Activated CD8-positive, alpha-beta memory T cell treated with anti-CD3 and anti-CD28 coated beads, Interleukin-2, amount 10 ng/mL, durations not matched to agents 7 days and 5 days (primary cell): ENCODE measurements at regions not wholly inside any gene's neighbourhood (a gene's known extent, or its start where the extent isn't known, plus 50 kb on each side); places are given as distances from the start of the nearest gene placed in this dataset.

Source experiments
- ATAC-seq: fragments of 150-1000 bp; cut with Tn5 transposase; one replicate; pipeline ENCODE4 v1.10.0; 2021; ENCODE audit warnings: moderate library complexity
- CTCF ChIA-PET: fragments of 350-600 bp; sonication (Branson Sonifier 250); formaldehyde crosslinking; loops from one replicate; lab custom pipeline; 2021; ENCODE audit warnings: antibody characterized with exemption; lab: Charles Lee
- DNase-seq: peaks from one replicate; pipeline ENCODE4 v3.0.0-alpha.2; 2020
- H3K27ac Mint-ChIP-seq: one replicate; pipeline ENCODE4 v1.8.0; 2021; ENCODE audit warnings: mild to moderate bottlenecking, mixed read lengths
- H3K27me3 Mint-ChIP-seq: one replicate; pipeline ENCODE4 v1.8.0; 2021; ENCODE audit warnings: mixed read lengths
- H3K36me3 Mint-ChIP-seq: one replicate; pipeline ENCODE4 v1.8.0; 2021; ENCODE audit warnings: mild to moderate bottlenecking, mixed read lengths
- H3K4me1 Mint-ChIP-seq: one replicate; pipeline ENCODE4 v1.8.0; 2021; ENCODE audit warnings: mixed read lengths
- H3K4me3 Mint-ChIP-seq: one replicate; pipeline ENCODE4 v1.8.0; 2021; ENCODE audit warnings: mild to moderate bottlenecking, moderate library complexity, mixed read lengths
- H3K9me3 Mint-ChIP-seq: one replicate; pipeline ENCODE4 v1.8.0; 2022; ENCODE audit warnings: low read depth, mixed read lengths

DNA sequence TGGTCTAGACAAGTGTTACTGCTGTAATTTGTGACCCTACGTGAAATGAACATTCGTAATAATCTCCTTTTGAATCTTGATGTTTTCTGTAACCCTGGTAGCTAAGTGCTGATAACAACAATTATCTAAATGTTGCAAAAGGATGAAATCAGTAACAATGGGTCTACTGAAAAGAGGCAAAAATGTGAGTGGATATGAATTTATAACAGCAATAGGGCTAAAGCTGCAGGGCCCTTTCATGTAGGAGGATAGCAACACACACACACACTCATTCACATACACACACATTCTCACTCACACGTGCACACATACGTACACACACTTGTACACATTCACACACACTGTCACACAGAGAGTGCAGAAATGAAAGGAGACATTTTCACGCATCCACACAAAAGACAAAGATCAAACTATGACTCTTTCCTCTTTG lies 200.8 kb upstream of the NEBL start:
- DNase-seq = no peak
- ATAC-seq = no peak
- CTCF ChIA-PET = no interaction called here
- no peak overlapping the region for H3K27ac Mint-ChIP-seq
- H3K27me3 Mint-ChIP-seq = no peaks in the 10 kb centered on the region
- H3K36me3 Mint-ChIP-seq = no peaks in the 10 kb centered on the region
- H3K4me3 Mint-ChIP-seq = no peak overlapping the region
- peaks cover 1% of the 10 kb centered on the region for H3K4me1 Mint-ChIP-seq
- no peaks in the 10 kb centered on the region for H3K9me3 Mint-ChIP-seq

DNA sequence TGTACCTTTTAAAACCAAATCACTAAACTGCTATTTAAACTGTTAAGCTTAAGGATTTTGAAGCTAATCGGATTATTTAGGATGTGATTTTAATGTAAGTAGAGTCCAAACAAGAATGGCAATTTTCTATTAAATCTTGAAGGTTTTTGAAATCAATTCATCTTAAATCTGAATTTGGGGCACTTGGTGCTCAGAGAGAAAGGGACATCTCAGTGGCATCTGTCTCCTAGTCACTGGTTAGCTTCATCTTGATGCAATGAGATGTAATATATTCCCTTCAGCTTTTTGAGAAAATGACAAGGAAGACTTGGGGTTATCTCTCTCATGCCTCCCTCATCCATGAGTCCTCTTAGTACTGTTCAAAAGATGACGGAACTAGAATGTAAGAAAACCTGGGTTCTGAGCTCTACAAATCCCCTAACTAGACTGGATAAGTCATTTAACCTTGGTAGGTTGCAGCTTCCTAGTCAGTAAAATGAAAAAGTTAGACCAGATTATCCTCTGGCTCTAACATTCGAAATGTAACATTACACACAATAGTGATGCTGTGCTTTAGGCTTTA lies 198.5 kb upstream of the NEBL start:
- Mint-ChIP-seq H3K27ac (no peak overlapping the region), H3K36me3 (no peaks in the 10 kb centered on the region), H3K27me3 (no peaks in the 10 kb centered on the region), H3K4me1 (no peaks in the 10 kb centered on the region), H3K9me3 (no peaks in the 10 kb centered on the region), H3K4me3 (no peak overlapping the region)
- CTCF ChIA-PET = no interaction called here
- ATAC-seq = no peak
- no peak for DNase-seq

DNA sequence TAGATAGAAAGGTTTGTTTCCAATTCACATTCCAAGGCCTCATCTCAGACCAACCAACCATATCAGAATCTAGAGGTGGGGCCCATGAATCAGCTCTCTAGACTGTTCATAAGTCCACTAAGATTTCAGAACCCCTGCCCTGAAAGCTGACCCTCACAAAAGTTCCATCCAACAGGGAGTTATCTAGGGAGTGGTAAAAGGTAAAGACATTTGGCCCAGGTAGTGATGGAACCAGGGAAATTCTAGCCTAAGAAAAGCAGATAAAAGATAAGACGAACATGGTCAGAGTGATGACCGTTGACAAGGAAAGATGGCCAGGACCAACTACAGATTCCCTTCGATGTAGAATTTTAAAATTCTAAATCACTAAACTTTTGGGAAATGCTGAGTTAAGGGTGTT lies 198.0 kb upstream of the NEBL start:
- no peaks in the 10 kb centered on the region for H3K36me3 Mint-ChIP-seq
- H3K27ac Mint-ChIP-seq = no peak overlapping the region
- ATAC-seq = no peak
- no peaks in the 10 kb centered on the region for H3K27me3 Mint-ChIP-seq
- H3K9me3 Mint-ChIP-seq = no peaks in the 10 kb centered on the region
- no peak for DNase-seq
- H3K4me1 Mint-ChIP-seq = no peaks in the 10 kb centered on the region
- CTCF ChIA-PET = no interaction called here
- no peak overlapping the region for H3K4me3 Mint-ChIP-seq

DNA sequence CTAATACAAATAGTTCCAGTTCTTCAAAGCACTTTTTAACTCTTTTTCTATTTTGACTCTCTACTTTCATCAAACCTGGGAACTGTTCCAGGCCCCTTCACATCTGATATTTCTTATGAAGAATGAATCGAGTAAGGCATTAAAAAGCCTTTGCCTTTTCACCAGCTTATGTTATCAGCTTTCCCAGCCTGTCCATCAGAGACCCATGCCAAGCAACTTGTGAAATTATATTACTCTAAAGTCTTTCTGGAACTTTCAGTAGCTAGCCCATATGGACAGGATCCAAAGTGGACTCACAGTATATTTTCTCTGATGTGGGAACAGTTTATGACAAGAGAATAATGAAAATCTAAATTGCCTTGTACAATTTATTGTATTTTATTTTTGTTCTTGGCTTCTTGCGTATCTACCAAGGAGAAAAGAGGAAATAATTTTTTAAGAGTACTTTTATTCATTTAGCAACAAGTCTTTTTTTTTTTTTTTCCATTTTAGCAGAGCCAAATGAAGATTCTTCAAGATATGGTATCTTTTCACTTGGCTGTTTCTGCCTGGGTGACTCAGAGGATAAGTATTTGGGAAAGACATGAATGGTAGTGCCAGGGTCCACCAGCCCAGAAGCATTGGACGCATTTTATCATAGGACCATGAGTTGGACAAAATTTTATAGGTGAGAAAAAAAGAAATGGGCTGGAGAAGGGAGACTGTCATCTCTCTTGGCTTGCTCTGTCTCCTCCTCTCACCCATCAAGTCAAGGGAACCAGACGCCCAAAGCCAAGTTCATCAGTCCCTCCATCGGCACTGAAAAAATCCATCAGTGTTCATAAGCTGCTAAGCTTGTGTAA lies 195.8 kb upstream of the NEBL start:
- Mint-ChIP-seq H3K36me3 (no peaks in the 10 kb centered on the region), H3K27me3 (no peaks in the 10 kb centered on the region), H3K4me3 (no peak overlapping the region), H3K9me3 (no peaks in the 10 kb centered on the region), H3K27ac (no peak overlapping the region), H3K4me1 (no peaks in the 10 kb centered on the region)
- ATAC-seq = no peak
- CTCF ChIA-PET = no interaction called here
- DNase-seq = no peak

DNA sequence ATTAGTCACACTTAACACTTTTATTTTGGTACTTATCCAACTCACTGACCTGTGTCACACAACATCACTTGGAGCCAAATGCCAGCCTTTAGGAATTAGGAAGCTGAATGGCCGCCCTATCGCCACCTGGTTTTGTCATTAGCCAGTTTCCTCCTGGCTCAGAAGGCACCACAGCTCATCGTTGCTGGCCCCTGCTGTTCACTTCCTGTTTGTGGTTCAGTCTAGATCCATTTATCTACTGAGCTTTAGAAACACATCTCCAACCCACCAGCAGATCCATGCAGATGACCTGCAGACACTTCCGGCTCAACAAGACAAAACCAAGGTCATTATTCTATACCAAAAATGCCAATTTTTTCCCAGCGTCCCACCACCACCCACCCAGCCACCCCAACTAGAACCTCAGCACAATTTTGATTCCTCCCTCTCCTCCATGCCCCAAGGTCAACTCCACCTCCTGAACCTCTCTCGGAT lies 193.5 kb upstream of the NEBL start:
- no peak overlapping the region for H3K4me3 Mint-ChIP-seq
- ATAC-seq (no peak), DNase-seq (no peak)
- H3K27me3 Mint-ChIP-seq = no peaks in the 10 kb centered on the region
- no peaks in the 10 kb centered on the region for H3K9me3 Mint-ChIP-seq
- H3K4me1 Mint-ChIP-seq = no peaks in the 10 kb centered on the region
- no peak overlapping the region for H3K27ac Mint-ChIP-seq
- CTCF ChIA-PET = no interaction called here
- H3K36me3 Mint-ChIP-seq = no peaks in the 10 kb centered on the region

DNA sequence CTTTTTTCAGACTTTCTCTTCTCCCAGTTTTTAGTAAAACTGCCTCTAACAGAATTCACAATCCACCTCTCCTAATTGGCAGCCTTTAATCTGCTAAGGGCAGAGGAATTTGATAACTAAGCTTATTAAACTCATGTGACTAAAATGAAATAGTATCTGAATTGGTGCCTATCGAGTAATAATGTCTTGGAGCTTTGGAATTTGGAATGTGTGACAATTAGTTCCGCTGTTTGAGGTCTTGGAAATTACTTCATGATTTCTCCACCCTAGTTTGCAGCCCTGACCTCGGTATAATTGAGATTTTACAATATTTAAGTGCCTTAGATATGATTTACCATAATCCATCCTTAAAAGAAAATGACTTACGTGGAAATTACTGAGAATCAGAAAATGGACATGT lies 190.4 kb upstream of the NEBL start:
- no peaks in the 10 kb centered on the region for H3K27me3 Mint-ChIP-seq
- H3K27ac Mint-ChIP-seq = no peak overlapping the region
- no peaks in the 10 kb centered on the region for H3K36me3 Mint-ChIP-seq
- CTCF ChIA-PET = no interaction called here
- H3K9me3 Mint-ChIP-seq = no peaks in the 10 kb centered on the region
- DNase-seq (no peak), ATAC-seq (no peak)
- no peaks in the 10 kb centered on the region for H3K4me1 Mint-ChIP-seq
- no peak overlapping the region for H3K4me3 Mint-ChIP-seq

DNA sequence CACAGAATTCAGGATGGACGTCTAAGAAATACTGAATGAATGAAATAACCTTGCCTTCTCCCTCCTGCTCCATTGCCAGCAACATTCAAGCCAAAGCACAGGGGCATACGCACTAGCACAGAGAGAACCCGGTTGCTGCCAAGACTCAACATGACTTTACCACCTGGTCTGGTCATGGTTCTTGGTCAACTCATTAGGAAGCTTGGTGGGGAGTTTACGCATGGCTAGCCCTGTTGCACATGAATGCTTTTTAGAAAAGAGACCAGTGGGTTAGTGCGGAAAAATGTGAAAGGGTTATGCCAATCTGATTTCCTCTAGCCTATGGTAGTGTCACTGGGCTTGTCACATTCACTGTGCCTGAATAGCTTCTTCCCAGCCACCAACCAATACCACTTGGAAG lies 187.6 kb upstream of the NEBL start:
- DNase-seq = no peak
- no peaks in the 10 kb centered on the region for H3K36me3 Mint-ChIP-seq
- no peaks in the 10 kb centered on the region for H3K4me1 Mint-ChIP-seq
- H3K27ac Mint-ChIP-seq = no peak overlapping the region
- no peak overlapping the region for H3K4me3 Mint-ChIP-seq
- no peak for ATAC-seq
- no peaks in the 10 kb centered on the region for H3K27me3 Mint-ChIP-seq
- CTCF ChIA-PET = no interaction called here
- H3K9me3 Mint-ChIP-seq = no peaks in the 10 kb centered on the region

DNA sequence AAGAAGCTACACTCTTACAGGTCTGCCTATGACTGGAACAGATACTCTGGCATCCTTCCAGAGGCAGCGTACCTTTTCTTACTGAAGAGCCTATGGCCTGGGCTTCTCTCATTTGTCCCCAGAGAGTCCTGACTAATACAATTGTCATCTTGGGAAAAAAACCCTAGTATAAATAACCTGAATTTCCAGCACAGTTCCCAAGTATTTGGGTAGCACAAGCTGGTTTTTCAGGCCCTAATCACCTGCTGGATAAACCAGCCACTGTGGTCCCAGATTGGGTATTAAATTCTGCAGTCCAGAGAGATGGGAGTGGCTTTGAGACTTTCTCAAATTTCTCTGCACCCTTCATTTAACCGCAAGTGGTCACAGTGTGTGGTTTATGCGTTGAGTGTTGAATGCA lies 186.8 kb upstream of the NEBL start:
- Mint-ChIP-seq H3K27me3 (no peaks in the 10 kb centered on the region), H3K27ac (no peak overlapping the region), H3K4me3 (no peak overlapping the region), H3K4me1 (no peaks in the 10 kb centered on the region), H3K36me3 (no peaks in the 10 kb centered on the region), H3K9me3 (no peaks in the 10 kb centered on the region)
- CTCF ChIA-PET = no interaction called here
- DNase-seq (no peak), ATAC-seq (no peak)

DNA sequence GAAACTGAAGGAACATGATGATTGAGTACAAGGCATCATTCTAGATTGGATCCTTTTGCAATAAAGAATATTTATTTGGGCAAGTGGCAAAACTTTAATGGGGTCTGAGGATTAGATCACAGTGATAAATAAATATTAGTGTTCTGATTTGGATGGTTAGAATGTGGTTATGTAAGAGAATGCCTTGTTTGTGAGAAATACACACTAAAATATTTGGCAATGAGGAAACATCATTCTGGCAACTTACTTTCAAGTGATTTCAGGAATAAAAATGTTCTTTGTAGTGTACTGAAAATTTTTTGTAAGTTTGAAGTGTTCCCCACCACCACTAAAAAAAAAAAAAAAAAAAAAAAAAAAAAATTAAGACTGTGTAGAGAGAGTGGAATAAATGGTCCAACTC lies 185.1 kb upstream of the NEBL start:
- H3K27me3 Mint-ChIP-seq = no peaks in the 10 kb centered on the region
- no peaks in the 10 kb centered on the region for H3K9me3 Mint-ChIP-seq
- no peak overlapping the region for H3K4me3 Mint-ChIP-seq
- H3K36me3 Mint-ChIP-seq = no peaks in the 10 kb centered on the region
- DNase-seq (no peak), ATAC-seq (no peak)
- H3K4me1 Mint-ChIP-seq = no peaks in the 10 kb centered on the region
- CTCF ChIA-PET = no interaction called here
- H3K27ac Mint-ChIP-seq = no peak overlapping the region

DNA sequence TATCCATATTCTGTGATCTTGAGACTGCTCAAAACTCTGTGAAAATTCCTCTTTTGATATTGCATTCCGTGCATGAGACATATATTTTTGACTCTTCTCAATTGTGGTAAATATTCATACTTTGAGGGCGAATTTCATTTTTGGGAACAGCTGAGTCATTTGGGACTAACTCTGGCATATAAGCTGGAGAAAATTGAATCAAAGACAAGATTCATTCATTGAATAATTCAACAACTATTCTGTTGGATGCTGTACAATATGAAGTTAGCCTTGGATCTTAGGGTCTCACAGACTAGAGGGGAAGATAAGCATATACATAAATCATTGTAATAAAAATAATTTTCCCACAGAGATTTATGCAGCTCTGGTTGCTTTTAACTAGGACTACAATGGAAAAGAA lies 183.2 kb upstream of the NEBL start:
- Mint-ChIP-seq H3K27ac (no peak overlapping the region), H3K4me3 (no peak overlapping the region), H3K27me3 (no peaks in the 10 kb centered on the region), H3K4me1 (no peaks in the 10 kb centered on the region), H3K9me3 (no peaks in the 10 kb centered on the region), H3K36me3 (no peaks in the 10 kb centered on the region)
- DNase-seq (no peak), ATAC-seq (no peak)
- CTCF ChIA-PET = no interaction called here

DNA sequence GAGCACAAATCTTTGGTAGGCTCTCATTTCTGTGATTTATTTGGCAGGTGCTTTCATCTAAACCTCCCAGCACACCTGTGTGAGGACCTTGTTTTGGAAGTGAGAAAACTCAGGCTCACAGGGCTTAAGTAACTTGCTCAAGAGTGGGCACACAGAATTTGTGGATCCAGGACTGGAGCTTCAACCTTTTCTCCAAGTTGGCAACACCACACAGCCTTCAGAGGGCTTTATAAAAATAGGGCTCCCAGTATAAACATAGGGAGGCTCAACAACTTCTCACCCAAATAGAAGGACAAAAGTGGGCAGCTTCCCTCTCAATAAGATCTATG lies 182.2 kb upstream of the NEBL start:
- ATAC-seq (no peak), DNase-seq (no peak)
- CTCF ChIA-PET = no interaction called here
- no peak overlapping the region for H3K4me3 Mint-ChIP-seq
- H3K27ac Mint-ChIP-seq = no peak overlapping the region
- no peaks in the 10 kb centered on the region for H3K4me1 Mint-ChIP-seq
- H3K36me3 Mint-ChIP-seq = no peaks in the 10 kb centered on the region
- H3K27me3 Mint-ChIP-seq = no peaks in the 10 kb centered on the region
- no peaks in the 10 kb centered on the region for H3K9me3 Mint-ChIP-seq

DNA sequence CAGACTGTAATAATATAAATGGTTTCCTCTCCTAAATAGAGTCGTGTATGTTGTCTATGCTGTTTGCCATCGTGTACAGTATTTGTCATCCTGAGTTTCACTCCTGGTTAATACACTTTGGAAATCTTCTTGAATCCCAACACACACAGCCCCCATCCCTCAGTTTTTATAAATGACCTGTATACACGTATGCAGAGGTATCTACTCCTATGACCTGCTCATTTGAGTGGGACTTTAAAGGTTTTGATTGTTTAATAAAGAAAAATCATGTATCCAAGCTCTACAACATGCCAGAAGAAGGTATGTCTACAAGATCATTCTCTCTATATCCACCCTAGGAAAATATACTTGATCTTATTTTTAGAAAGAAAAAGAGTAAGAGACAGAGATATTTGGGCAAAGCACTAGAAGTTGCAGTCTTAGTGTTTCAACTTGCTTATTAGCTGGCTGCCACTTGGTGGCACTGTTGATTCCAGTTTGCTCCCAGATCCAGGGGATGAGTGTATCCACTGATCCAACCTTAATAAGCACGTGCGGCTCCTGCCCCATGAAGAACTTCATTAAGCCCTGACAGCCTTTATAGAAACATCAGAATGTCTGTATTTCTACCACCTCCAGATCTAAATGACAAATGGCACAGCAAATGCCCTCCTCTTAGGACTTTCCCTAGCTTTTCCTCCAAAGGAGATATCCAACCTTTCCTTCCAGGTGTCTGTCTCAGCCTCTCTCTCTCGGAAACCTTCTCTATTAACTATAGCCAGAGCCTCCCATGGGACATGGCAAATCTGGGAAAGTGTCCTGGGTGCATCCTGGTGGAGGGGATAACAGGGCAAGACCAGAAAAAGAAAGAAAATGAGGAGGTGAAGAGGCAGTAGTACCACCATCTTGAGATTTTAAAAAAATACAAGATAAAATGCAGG lies 181.6 kb upstream of the NEBL start:
- CTCF ChIA-PET = interaction anchor here (0.5 to 1.2 kb wide), 2 partner anchors 15 to 400 kb away, joined by 3 read pairs; no protein-coding TSS in a partner anchor
- H3K4me1 Mint-ChIP-seq = no peaks in the 10 kb centered on the region
- DNase-seq (no peak), ATAC-seq (no peak)
- H3K27ac Mint-ChIP-seq = no peak overlapping the region
- no peaks in the 10 kb centered on the region for H3K36me3 Mint-ChIP-seq
- no peaks in the 10 kb centered on the region for H3K9me3 Mint-ChIP-seq
- no peaks in the 10 kb centered on the region for H3K27me3 Mint-ChIP-seq
- H3K4me3 Mint-ChIP-seq = no peak overlapping the region

DNA sequence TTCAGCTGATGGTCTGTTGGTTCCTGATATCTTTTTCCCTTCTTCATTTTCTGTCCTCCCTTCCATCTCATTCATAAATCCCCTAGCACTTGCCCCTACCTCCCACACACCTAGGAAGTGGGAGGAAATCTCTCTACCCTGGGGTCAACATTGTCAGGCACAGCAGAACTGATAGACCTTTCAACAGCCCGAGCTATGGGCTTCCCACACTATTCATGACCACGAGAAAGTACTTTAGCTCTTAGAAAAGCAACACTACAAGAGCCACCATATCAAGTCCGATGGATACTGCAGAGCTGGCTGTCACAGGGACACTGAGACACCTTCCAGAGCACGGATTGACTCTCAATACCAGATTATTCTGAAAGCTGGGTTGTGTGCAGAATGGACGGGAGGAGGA lies 180.6 kb upstream of the NEBL start:
- Mint-ChIP-seq H3K27me3 (no peaks in the 10 kb centered on the region), H3K27ac (no peak overlapping the region), H3K9me3 (no peaks in the 10 kb centered on the region), H3K4me1 (no peaks in the 10 kb centered on the region), H3K36me3 (no peaks in the 10 kb centered on the region), H3K4me3 (no peak overlapping the region)
- ATAC-seq (no peak), DNase-seq (no peak)
- CTCF ChIA-PET = interaction anchor here (1.2 kb wide), 1 partner anchor 16 kb away, joined by 3 read pairs; no protein-coding TSS in a partner anchor
